ENCODE measurements at regions not wholly inside any gene's neighbourhood (a gene's known extent, or its start where the extent isn't known, plus 50 kb on each side); places are given as distances from the start of the nearest gene placed in this dataset.
"Not testable (repeated sequence)": the region's sequence is repeated elsewhere in the genome, so short reads cannot be mapped to it uniquely, and the experiment has no call there.

DNA sequence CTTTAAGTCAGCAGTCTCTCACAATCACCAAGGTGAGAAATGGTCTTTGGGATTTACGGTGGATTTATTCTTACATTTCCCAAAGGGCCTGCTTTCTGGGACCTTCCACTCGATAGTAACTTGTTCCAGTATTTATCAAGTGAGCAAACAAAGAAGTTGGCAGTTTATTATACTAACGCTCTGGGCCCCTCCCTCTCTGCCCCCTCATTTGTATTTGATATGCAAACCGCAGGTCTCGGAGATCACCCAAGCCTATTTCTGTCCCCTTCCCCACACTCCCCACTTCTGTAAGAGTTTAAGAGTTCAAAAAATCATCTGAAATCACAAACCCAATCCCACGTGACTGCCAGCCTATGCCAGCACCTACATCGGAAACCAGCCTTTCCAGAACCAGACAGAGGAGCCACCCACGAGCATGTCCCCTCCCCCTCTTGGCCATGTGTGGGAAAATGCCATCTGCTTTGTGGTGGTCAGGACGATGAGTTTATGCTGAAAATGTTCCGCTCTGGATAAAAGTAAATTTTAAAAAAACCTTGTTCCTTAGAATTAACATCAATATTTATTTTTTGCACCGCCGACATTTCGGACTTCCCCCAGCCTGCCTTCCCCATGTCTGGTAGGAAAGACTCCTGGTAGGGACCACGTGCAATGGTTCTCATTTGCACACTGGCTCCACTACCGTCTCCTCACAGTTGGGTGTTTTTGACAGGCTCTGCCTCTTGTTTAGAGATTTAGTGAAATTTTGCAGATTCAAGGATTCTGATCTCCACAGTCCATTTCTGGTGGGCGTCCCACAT lies 281.0 kb downstream of the TFAP2C start:
- peaks cover 9% of the 10 kb centered on the region for H3K27me3 Mint-ChIP-seq (ENCODE audit: insufficient read depth, unreplicated experiment)
- no peak overlapping the region for H3K27ac Mint-ChIP-seq (ENCODE audit: low read depth, unreplicated experiment)

DNA sequence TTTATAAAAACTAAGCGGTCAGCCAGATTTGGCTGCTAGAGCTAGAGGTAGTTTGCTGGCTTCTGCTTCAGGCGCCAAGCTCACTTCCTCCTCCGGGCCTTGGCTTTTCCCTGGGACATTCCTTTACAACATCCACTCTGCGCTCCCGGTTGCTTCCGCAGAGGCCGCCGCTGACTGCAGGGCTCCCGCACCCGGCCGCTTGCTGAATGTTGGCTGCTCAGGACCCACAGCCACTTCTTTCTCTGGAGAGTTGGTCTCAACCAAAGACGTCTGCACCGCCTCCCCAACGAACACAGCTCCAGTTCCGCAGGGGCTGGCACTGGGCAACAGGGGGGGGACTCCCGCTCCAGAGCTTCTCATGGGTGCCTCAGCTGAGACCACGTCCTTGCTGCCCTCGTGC lies 282.8 kb downstream of the TFAP2C start:
- H3K4me1 Mint-ChIP-seq (ENCODE audit: insufficient read depth, unreplicated experiment): no peaks in the 10 kb centered on the region
- ChIA-PET POLR2A (interaction anchor here (0.6 kb wide), 1 partner anchor 36 kb away, joined by 3 read pairs; no protein-coding TSS in a partner anchor), CTCF (interaction anchor here (0.8 kb wide), 1 partner anchor 710 kb away, joined by 3 read pairs; no protein-coding TSS in a partner anchor)
- H3K27ac Mint-ChIP-seq (ENCODE audit: low read depth, unreplicated experiment): no peak overlapping the region
- H3K36me3 Mint-ChIP-seq (ENCODE audit: insufficient read depth, unreplicated experiment): no peaks in the 10 kb centered on the region
- peaks cover 9% of the 10 kb centered on the region for H3K27me3 Mint-ChIP-seq (ENCODE audit: insufficient read depth, unreplicated experiment)
- H3K9me3 Mint-ChIP-seq (ENCODE audit: unreplicated experiment): no peaks in the 10 kb centered on the region
- no peak overlapping the region for H3K4me3 Mint-ChIP-seq (ENCODE audit: unreplicated experiment)
- TF ChIP-seq, protein P1, sequence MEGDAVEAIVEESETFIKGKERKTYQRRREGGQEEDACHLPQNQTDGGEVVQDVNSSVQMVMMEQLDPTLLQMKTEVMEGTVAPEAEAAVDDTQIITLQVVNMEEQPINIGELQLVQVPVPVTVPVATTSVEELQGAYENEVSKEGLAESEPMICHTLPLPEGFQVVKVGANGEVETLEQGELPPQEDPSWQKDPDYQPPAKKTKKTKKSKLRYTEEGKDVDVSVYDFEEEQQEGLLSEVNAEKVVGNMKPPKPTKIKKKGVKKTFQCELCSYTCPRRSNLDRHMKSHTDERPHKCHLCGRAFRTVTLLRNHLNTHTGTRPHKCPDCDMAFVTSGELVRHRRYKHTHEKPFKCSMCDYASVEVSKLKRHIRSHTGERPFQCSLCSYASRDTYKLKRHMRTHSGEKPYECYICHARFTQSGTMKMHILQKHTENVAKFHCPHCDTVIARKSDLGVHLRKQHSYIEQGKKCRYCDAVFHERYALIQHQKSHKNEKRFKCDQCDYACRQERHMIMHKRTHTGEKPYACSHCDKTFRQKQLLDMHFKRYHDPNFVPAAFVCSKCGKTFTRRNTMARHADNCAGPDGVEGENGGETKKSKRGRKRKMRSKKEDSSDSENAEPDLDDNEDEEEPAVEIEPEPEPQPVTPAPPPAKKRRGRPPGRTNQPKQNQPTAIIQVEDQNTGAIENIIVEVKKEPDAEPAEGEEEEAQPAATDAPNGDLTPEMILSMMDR (IDR thresholded peaks at IDR 0.05; ENCODE audit: unreplicated experiment): no peak
- DNase-seq (ENCODE audit: unreplicated experiment): no peak
- intact Hi-C loops (cut with micrococcal nuclease): no loop called here
- no TSS peak for BruUV-seq (replicated peaks)

More for the DNA sequence above, 281.0 kb downstream of the TFAP2C start:
- intact Hi-C loops (cut with micrococcal nuclease): no loop called here
- BruUV-seq (replicated peaks): no TSS peak
- no peak for DNase-seq (ENCODE audit: unreplicated experiment)
- Mint-ChIP-seq H3K9me3 (ENCODE audit: unreplicated experiment) (no peaks in the 10 kb centered on the region), H3K36me3 (ENCODE audit: insufficient read depth, unreplicated experiment) (no peaks in the 10 kb centered on the region), H3K4me1 (ENCODE audit: insufficient read depth, unreplicated experiment) (no peaks in the 10 kb centered on the region), H3K4me3 (ENCODE audit: unreplicated experiment) (no peak overlapping the region)
- TF ChIP-seq, protein P1 (IDR thresholded peaks at IDR 0.05; ENCODE audit: unreplicated experiment): no peak
- ChIA-PET CTCF (no interaction called here), POLR2A (no interaction called here)

DNA sequence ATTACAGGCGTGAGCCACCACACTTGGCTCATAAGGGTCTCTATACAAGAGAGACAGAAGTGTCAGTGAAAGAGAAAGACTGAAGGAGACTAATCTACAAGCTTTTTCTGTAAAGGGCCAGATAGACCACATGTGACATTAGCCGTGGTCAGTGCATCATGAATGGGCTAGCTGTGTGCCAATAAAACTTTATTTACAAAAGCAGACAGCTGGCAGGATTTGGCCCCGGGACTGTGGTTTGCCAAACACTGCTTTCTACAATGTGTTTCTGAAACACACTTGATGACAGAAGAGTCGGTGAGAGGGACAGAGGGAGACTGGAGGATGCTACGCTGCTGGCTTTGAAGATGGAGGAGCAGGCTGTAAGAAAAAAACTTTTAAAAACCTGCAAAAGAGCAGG lies 285.4 kb downstream of the TFAP2C start:
- POLR2A ChIA-PET: no interaction called here
- Mint-ChIP-seq H3K36me3 (ENCODE audit: insufficient read depth, unreplicated experiment) (no peaks in the 10 kb centered on the region), H3K9me3 (ENCODE audit: unreplicated experiment) (no peaks in the 10 kb centered on the region)

DNA sequence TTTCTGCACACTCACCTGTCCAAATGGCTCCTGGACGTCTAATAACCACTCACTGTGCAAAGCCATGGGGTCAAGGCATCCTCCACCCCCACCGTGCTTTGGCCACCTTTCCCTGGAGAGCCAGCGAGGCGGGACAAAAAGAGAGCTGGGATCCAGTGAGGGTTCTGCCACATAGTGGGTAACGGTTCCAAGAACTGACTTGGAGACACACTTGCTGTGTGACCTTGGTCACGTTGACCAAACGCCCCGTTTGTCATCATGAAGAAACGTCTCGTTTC lies 287.2 kb downstream of the TFAP2C start:
- H3K9me3 Mint-ChIP-seq (ENCODE audit: unreplicated experiment): no peaks in the 10 kb centered on the region
- no peak overlapping the region for H3K27ac Mint-ChIP-seq (ENCODE audit: low read depth, unreplicated experiment)
- no TSS peak for BruUV-seq (replicated peaks)
- no peak for DNase-seq (ENCODE audit: unreplicated experiment)
- ChIA-PET CTCF (interaction anchor here (0.6 to 0.7 kb wide), 3 partner anchors 16 to 365 kb away, joined by 3 read pairs; no protein-coding TSS in a partner anchor), POLR2A (no interaction called here)
- H3K27me3 Mint-ChIP-seq (ENCODE audit: insufficient read depth, unreplicated experiment): peaks cover 9% of the 10 kb centered on the region
- no peaks in the 10 kb centered on the region for H3K4me1 Mint-ChIP-seq (ENCODE audit: insufficient read depth, unreplicated experiment)
- H3K36me3 Mint-ChIP-seq (ENCODE audit: insufficient read depth, unreplicated experiment): no peaks in the 10 kb centered on the region
- no peak overlapping the region for H3K4me3 Mint-ChIP-seq (ENCODE audit: unreplicated experiment)
- TF ChIP-seq, protein P1 (IDR thresholded peaks at IDR 0.05; ENCODE audit: unreplicated experiment): no peak
- intact Hi-C loops (cut with micrococcal nuclease): no loop called here

More for the DNA sequence above, 285.4 kb downstream of the TFAP2C start:
- intact Hi-C loops (cut with micrococcal nuclease): no loop called here
- no peak for DNase-seq (ENCODE audit: unreplicated experiment)
- peaks cover 9% of the 10 kb centered on the region for H3K27me3 Mint-ChIP-seq (ENCODE audit: insufficient read depth, unreplicated experiment)
- no peak overlapping the region for H3K4me3 Mint-ChIP-seq (ENCODE audit: unreplicated experiment)
- BruUV-seq (replicated peaks): no TSS peak
- no peak overlapping the region for H3K27ac Mint-ChIP-seq (ENCODE audit: low read depth, unreplicated experiment)
- CTCF ChIA-PET: interaction anchor here (1.0 kb wide), 1 partner anchor 338 kb away, joined by 4 read pairs; no protein-coding TSS in a partner anchor
- no peaks in the 10 kb centered on the region for H3K4me1 Mint-ChIP-seq (ENCODE audit: insufficient read depth, unreplicated experiment)
- TF ChIP-seq, protein P1 (IDR thresholded peaks at IDR 0.05; ENCODE audit: unreplicated experiment): no peak

DNA sequence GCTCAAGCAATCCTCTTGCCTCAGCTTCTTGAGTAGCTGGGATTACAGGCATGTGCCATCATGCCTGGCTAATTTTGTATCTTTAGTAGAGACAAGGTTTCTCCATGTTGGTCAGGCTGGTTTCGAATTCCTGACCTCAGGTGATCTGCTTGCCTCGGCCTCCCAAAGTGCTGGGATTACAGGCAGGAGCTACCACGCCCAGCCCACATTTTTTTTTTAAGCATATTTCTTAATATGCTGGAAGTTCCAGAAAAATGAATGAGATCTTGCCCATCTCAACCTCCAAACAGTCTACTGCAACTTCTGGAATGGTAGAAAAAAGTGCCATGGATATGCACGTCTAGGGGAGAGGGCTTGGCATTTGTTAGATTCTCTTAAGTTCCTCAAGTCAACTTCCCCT lies 290.9 kb downstream of the TFAP2C start:
- peaks cover 12% of the 10 kb centered on the region for H3K27me3 Mint-ChIP-seq (ENCODE audit: insufficient read depth, unreplicated experiment)
- DNase-seq (ENCODE audit: unreplicated experiment); H3K4me1 Mint-ChIP-seq (ENCODE audit: insufficient read depth, unreplicated experiment); H3K9me3 Mint-ChIP-seq (ENCODE audit: unreplicated experiment); H3K4me3 Mint-ChIP-seq (ENCODE audit: unreplicated experiment); intact Hi-C loops (cut with micrococcal nuclease); H3K27ac Mint-ChIP-seq (ENCODE audit: low read depth, unreplicated experiment); H3K36me3 Mint-ChIP-seq (ENCODE audit: insufficient read depth, unreplicated experiment); BruUV-seq (replicated peaks): not testable (repeated sequence)
- POLR2A ChIA-PET: interaction anchor here (0.9 kb wide), 1 partner anchor 13 kb away, joined by 3 read pairs; no protein-coding TSS in a partner anchor
- CTCF ChIA-PET: interaction anchor here (0.6 to 0.7 kb wide), 2 partner anchors 12 to 112 kb away, joined by 3 read pairs; no protein-coding TSS in a partner anchor
